H9 (cell line): ENCODE measurements at regions not wholly inside any gene's neighbourhood (a gene's known extent, or its start where the extent isn't known, plus 50 kb on each side); places are given as distances from the start of the nearest gene placed in this dataset.

Source experiments
- DNase-seq: peaks from one replicate; pipeline ENCODE4 v3.0.0-alpha.2; 2017
- H2AFZ ChIP-seq: one replicate; pipeline ENCODE4 v1.6.1; 2013; ENCODE audit warnings: mild to moderate bottlenecking, low read length, control low read depth, moderate library complexity
- H2AK5ac ChIP-seq: 2 replicates; pipeline ENCODE4 v1.6.1; 2013; ENCODE audit warnings: low read length, control low read depth, mixed read lengths; ENCODE audit not compliant: insufficient read length
- H2BK120ac ChIP-seq: one replicate; pipeline ENCODE4 v1.6.1; 2013; ENCODE audit warnings: low read depth, mild to moderate bottlenecking, low read length, control low read depth, inconsistent platforms; ENCODE audit not compliant: poor library complexity, severe bottlenecking
- H2BK12ac ChIP-seq: 2 replicates; pipeline ENCODE4 v1.6.1; 2013; ENCODE audit warnings: low read length, control low read depth, mixed read lengths, low read depth; ENCODE audit not compliant: insufficient read length
- H2BK15ac ChIP-seq: 2 replicates; pipeline ENCODE4 v1.6.1; 2013; ENCODE audit warnings: low read depth, low read length, control low read depth
- H2BK20ac ChIP-seq: one replicate; pipeline ENCODE4 v1.6.1; 2013; ENCODE audit warnings: low read depth, mild to moderate bottlenecking, low read length, control low read depth, inconsistent platforms; ENCODE audit not compliant: poor library complexity, severe bottlenecking
- H2BK5ac ChIP-seq: 2 replicates; pipeline ENCODE4 v1.6.1; 2013; ENCODE audit warnings: low read length, control low read depth, mixed read lengths; ENCODE audit not compliant: insufficient read length
- H3K14ac ChIP-seq: 2 replicates; pipeline ENCODE4 v1.6.1; 2013; ENCODE audit warnings: low read length, control low read depth; ENCODE audit not compliant: insufficient read depth
- H3K18ac ChIP-seq: 2 replicates; pipeline ENCODE4 v1.6.1; 2013; ENCODE audit warnings: low read depth, mild to moderate bottlenecking, mixed read lengths, low read length, control low read depth; ENCODE audit not compliant: insufficient read length
- H3K23ac ChIP-seq: 2 replicates; pipeline ENCODE4 v1.6.1; 2013; ENCODE audit warnings: low read length, control low read depth, mixed read lengths, low read depth; ENCODE audit not compliant: insufficient read length
- H3K23me2 ChIP-seq: 2 replicates; pipeline ENCODE4 v1.6.1; 2013; ENCODE audit warnings: low read depth, mild to moderate bottlenecking, mixed read lengths, low read length, control low read depth; ENCODE audit not compliant: insufficient read length, poor library complexity, severe bottlenecking
- H3K27ac ChIP-seq: 2 replicates; pipeline ENCODE4 v1.5.1; 2013; ENCODE audit warnings: low read length, control low read depth, mixed read lengths, low read depth; ENCODE audit not compliant: insufficient read length
- H3K27me3 ChIP-seq: 2 replicates; pipeline ENCODE4 v1.6.1; 2013; ENCODE audit warnings: low read length, control low read depth, inconsistent platforms; ENCODE audit not compliant: insufficient read depth
- H3K4ac ChIP-seq: 2 replicates; pipeline ENCODE4 v1.6.1; 2013; ENCODE audit warnings: low read depth, mild to moderate bottlenecking, control low read depth, inconsistent platforms, low read length, moderate library complexity
- H3K4me1 ChIP-seq: 2 replicates; pipeline ENCODE4 v1.6.1; 2013; ENCODE audit warnings: low read length, control low read depth, inconsistent platforms; ENCODE audit not compliant: insufficient read depth
- H3K4me2 ChIP-seq: 2 replicates; pipeline ENCODE4 v1.6.1; 2013; ENCODE audit warnings: low read length, control low read depth, mixed read lengths; ENCODE audit not compliant: insufficient read length, insufficient read depth
- H3K56ac ChIP-seq: 2 replicates; pipeline ENCODE4 v1.6.1; 2013; ENCODE audit warnings: low read depth, mild to moderate bottlenecking, mixed read lengths, low read length, control low read depth; ENCODE audit not compliant: insufficient read length
- H3K79me1 ChIP-seq: 2 replicates; pipeline ENCODE4 v1.6.1; 2013; ENCODE audit warnings: low read depth, mild to moderate bottlenecking, moderate library complexity, low read length, control low read depth, inconsistent platforms; ENCODE audit not compliant: insufficient read depth, poor library complexity, severe bottlenecking
- H3K79me2 ChIP-seq: 2 replicates; pipeline ENCODE4 v1.6.1; 2013; ENCODE audit warnings: low read length, control low read depth, inconsistent platforms; ENCODE audit not compliant: insufficient read depth
- H3K9ac ChIP-seq: 2 replicates; pipeline ENCODE4 v1.6.1; 2013; ENCODE audit warnings: low read length, control low read depth, mixed read lengths; ENCODE audit not compliant: insufficient read length; ENCODE audit errors: extremely low read depth
- H3K9me3 ChIP-seq: one replicate; pipeline ENCODE4 v1.6.1; 2013; ENCODE audit warnings: low read depth, low read length, inconsistent platforms; ENCODE audit not compliant: control insufficient read depth
- H3T11ph ChIP-seq: one replicate; pipeline ENCODE4 v1.6.1; 2013; ENCODE audit warnings: mild to moderate bottlenecking, low read length, control low read depth, inconsistent platforms
- H4K20me1 ChIP-seq: one replicate; pipeline ENCODE4 v1.6.1; 2013; ENCODE audit not compliant: control insufficient read depth, insufficient read length, insufficient read depth
- H4K5ac ChIP-seq: 2 replicates; pipeline ENCODE4 v1.6.1; 2013; ENCODE audit warnings: low read depth, mild to moderate bottlenecking, mixed read lengths, low read length, control low read depth; ENCODE audit not compliant: insufficient read length
- H4K8ac ChIP-seq: replicated peaks from 2 replicates; pipeline ENCODE4 v1.6.1; 2013; ENCODE audit warnings: low read length, control low read depth, mixed read lengths, low read depth; ENCODE audit not compliant: insufficient read length
- H4K91ac ChIP-seq: 2 replicates; pipeline ENCODE4 v1.6.1; 2013; ENCODE audit warnings: low read depth, mild to moderate bottlenecking, moderate library complexity, mixed read lengths, low read length, control low read depth; ENCODE audit not compliant: insufficient read length
- H3K27ac Mint-ChIP-seq, 3 experiments: 2 replicates in 2 of 3; 3 replicates in 1 of 3; pipeline ENCODE4 v1.8.0; 2020 to 2021; ENCODE audit warnings: mixed read lengths in 3 of 3, mild to moderate bottlenecking in 1 of 3, moderate library complexity in 1 of 3
- H3K27me3 Mint-ChIP-seq: 2 replicates; pipeline ENCODE4 v1.8.0; 2021; ENCODE audit warnings: low read depth, mild to moderate bottlenecking, moderate library complexity, mixed read lengths
- H3K36me3 Mint-ChIP-seq, 3 experiments: 2 replicates in 2 of 3; 3 replicates in 1 of 3; pipeline ENCODE4 v1.8.0; 2020 to 2021; ENCODE audit warnings: low read depth in 3 of 3, mixed read lengths in 3 of 3; ENCODE audit not compliant: insufficient read depth in 1 of 3
- H3K4me1 Mint-ChIP-seq, 2 experiments: 2 replicates each; pipeline ENCODE4 v1.8.0; 2020; ENCODE audit warnings: mixed read lengths in 2 of 2
- H3K4me3 Mint-ChIP-seq, 2 experiments: 2 replicates in 1 of 2; 3 replicates in 1 of 2; pipeline ENCODE4 v1.8.0; 2020 to 2021; ENCODE audit warnings: mild to moderate bottlenecking in 2 of 2, mixed read lengths in 2 of 2, moderate library complexity in 1 of 2
- H3K9me3 Mint-ChIP-seq, 2 experiments: 2 replicates in 1 of 2; 3 replicates in 1 of 2; pipeline ENCODE4 v1.8.0; 2020; ENCODE audit warnings: mild to moderate bottlenecking in 2 of 2, mixed read lengths in 2 of 2, moderate library complexity in 1 of 2
- WGBS: extraction: QIAGEN DNeasy Blood & Tissue Kit; methylation state at CpG from one replicate; pipeline ENCODE4 v1.1.7; 2013; ENCODE audit warnings: missing lambda C conversion rate, low lambda C conversion rate, mixed read lengths; ENCODE audit not compliant: insufficient read length; ENCODE audit errors: extremely low coverage; 5-methylcytosine and 5-hydroxymethylcytosine counted together
- TF ChIP-seq, protein P1 (sequence below): fragments of 200-600 bp; sonication (generic); conservative IDR thresholded peaks from 3 replicates; pipeline ENCODE4 v1.8.0; 2021; ENCODE audit warnings: antibody characterized with exemption, mild to moderate bottlenecking

DNA sequence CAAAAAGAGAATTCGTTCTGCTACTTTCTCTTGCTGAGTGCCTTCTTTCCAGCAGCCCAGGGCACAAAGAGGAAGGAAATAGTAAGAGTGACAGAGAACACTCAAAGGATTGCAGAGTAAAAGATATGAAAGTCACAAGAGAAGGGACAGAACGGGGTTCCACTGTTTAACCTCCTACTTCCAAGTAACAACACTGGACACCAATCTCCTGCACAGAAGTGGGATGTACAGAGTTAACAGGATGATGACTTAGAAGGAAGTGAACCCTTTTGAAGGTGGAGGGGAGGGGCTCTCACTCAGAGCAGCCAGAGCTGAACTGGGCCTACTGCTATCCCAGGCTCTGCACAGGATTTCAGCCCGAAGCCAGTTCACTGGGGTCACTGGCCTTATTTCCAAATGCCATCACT, 130.1 kb upstream of the PRICKLE2 start:
- Mint-ChIP-seq H3K36me3 (no peaks in the 10 kb centered on the region), H3K9me3 (no peaks in the 10 kb centered on the region), H3K4me3 (no peak overlapping the region), H3K4me1 (peaks cover 15 to 31% of the 10 kb centered on the region in 2 experiments), H3K27ac (no peak overlapping the region), H3K27me3 (no peaks in the 10 kb centered on the region)
- Histone ChIP-seq H2BK15ac (no peak overlapping the region), H3K79me2 (no peaks in the 10 kb centered on the region), H4K5ac (no peak overlapping the region), H3K9ac (no peak overlapping the region), H3K79me1 (no peaks in the 10 kb centered on the region), H4K20me1 (no peaks in the 10 kb centered on the region), H4K91ac (no peak overlapping the region), H3K23ac (no peak overlapping the region), H2BK12ac (no peak overlapping the region), H2AFZ (no peak overlapping the region), H2BK5ac (no peak overlapping the region), H3K4me1 (0 out of 2 replicates have a peak, but pooled peaks cover 8% of the 10 kb centered on the region), H2BK120ac (no peak overlapping the region), H3T11ph (no peak overlapping the region), H3K4me2 (no peak overlapping the region), H3K56ac (no peak overlapping the region), H3K14ac (no peak overlapping the region), H3K18ac (no peak overlapping the region), H2BK20ac (no peak overlapping the region), H2AK5ac (no peak overlapping the region), H4K8ac (no peak overlapping the region), H3K23me2 (no peaks in the 10 kb centered on the region), H3K9me3 (no peaks in the 10 kb centered on the region), H3K27me3 (0 out of 2 replicates have a peak, but pooled peaks cover 1% of the 10 kb centered on the region), H3K27ac (no peak overlapping the region), H3K4ac (no peak overlapping the region)
- no peak for DNase-seq
- WGBS = no CpG with 5 or more reads among the region's 3 CpGs
- TF ChIP-seq, protein P1, sequence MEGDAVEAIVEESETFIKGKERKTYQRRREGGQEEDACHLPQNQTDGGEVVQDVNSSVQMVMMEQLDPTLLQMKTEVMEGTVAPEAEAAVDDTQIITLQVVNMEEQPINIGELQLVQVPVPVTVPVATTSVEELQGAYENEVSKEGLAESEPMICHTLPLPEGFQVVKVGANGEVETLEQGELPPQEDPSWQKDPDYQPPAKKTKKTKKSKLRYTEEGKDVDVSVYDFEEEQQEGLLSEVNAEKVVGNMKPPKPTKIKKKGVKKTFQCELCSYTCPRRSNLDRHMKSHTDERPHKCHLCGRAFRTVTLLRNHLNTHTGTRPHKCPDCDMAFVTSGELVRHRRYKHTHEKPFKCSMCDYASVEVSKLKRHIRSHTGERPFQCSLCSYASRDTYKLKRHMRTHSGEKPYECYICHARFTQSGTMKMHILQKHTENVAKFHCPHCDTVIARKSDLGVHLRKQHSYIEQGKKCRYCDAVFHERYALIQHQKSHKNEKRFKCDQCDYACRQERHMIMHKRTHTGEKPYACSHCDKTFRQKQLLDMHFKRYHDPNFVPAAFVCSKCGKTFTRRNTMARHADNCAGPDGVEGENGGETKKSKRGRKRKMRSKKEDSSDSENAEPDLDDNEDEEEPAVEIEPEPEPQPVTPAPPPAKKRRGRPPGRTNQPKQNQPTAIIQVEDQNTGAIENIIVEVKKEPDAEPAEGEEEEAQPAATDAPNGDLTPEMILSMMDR = no peak
